ENCODE measurements at regions not wholly inside any gene's neighbourhood (a gene's known extent, or its start where the extent isn't known, plus 50 kb on each side); places are given as distances from the start of the nearest gene placed in this dataset.
"Not testable (repeated sequence)": the region's sequence is repeated elsewhere in the genome, so short reads cannot be mapped to it uniquely, and the experiment has no call there.

GRCh38 chr15:54779271-54779670 is 417.5 kb downstream of the RSL24D1 start:
- no peak for DNase-seq (ENCODE audit: low read depth in 1 of 2, low spot score in 1 of 2)
- Histone ChIP-seq H3K27ac (replicated peaks) (no peak overlapping the region), H3K27me3 (ENCODE audit: insufficient read depth, poor library complexity, severe bottlenecking) (no peaks in the 10 kb centered on the region), H3K4me3 (replicated peaks; ENCODE audit: insufficient read depth, low read length) (no peak overlapping the region)
- TF ChIP-seq CTCF (IDR thresholded peaks at IDR 0.05; ENCODE audit: insufficient read depth, low read length) (no peak), GABPA (IDR thresholded peaks at IDR 0.05; ENCODE audit: low read depth) (no peak), REST (IDR thresholded peaks at IDR 0.05; ENCODE audit: insufficient replicate concordance, low read depth) (no peak), SPI1 (IDR thresholded peaks at IDR 0.05; ENCODE audit: borderline replicate concordance, low read depth) (no peak), POLR2AphosphoS5 (IDR thresholded peaks at IDR 0.05; ENCODE audit: low read depth) (no peak)

GRCh38 chr15:54776410-54776809 is 420.3 kb downstream of the RSL24D1 start:
- H3K27ac ChIP-seq (replicated peaks), result no peak overlapping the region
- no peak for DNase-seq (ENCODE audit: low read depth in 1 of 2, low spot score in 1 of 2)
- H3K4me3 ChIP-seq (replicated peaks; ENCODE audit: insufficient read depth, low read length), result no peak overlapping the region
- TF ChIP-seq POLR2AphosphoS5 (IDR thresholded peaks at IDR 0.05; ENCODE audit: low read depth), result no peak
- TF ChIP-seq CTCF (IDR thresholded peaks at IDR 0.05; ENCODE audit: insufficient read depth, low read length), result no peak
- TF ChIP-seq REST (IDR thresholded peaks at IDR 0.05; ENCODE audit: insufficient replicate concordance, low read depth), result no peak
- TF ChIP-seq GABPA (IDR thresholded peaks at IDR 0.05; ENCODE audit: low read depth), result no peak
- TF ChIP-seq SPI1 (IDR thresholded peaks at IDR 0.05; ENCODE audit: borderline replicate concordance, low read depth), result no peak
- no peaks in the 10 kb centered on the region for H3K27me3 ChIP-seq (ENCODE audit: insufficient read depth, poor library complexity, severe bottlenecking)

GRCh38 chr15:54772663-54773062 is 424.1 kb downstream of the RSL24D1 start:
- Histone ChIP-seq H3K27ac (replicated peaks) (no peak overlapping the region), H3K4me3 (replicated peaks; ENCODE audit: insufficient read depth, low read length) (no peak overlapping the region), H3K27me3 (ENCODE audit: insufficient read depth, poor library complexity, severe bottlenecking) (no peaks in the 10 kb centered on the region)
- TF ChIP-seq GABPA (IDR thresholded peaks at IDR 0.05; ENCODE audit: low read depth) (no peak), SPI1 (IDR thresholded peaks at IDR 0.05; ENCODE audit: borderline replicate concordance, low read depth) (no peak), REST (IDR thresholded peaks at IDR 0.05; ENCODE audit: insufficient replicate concordance, low read depth) (no peak), CTCF (IDR thresholded peaks at IDR 0.05; ENCODE audit: insufficient read depth, low read length) (no peak), POLR2AphosphoS5 (IDR thresholded peaks at IDR 0.05; ENCODE audit: low read depth) (no peak)
- DNase-seq (ENCODE audit: low read depth in 1 of 2, low spot score in 1 of 2), result no peak

GRCh38 chr15:54749461-54749860 is 447.3 kb downstream of the RSL24D1 start:
- not testable (repeated sequence) for H3K27ac ChIP-seq (replicated peaks); DNase-seq (ENCODE audit: low read depth in 1 of 2, low spot score in 1 of 2); H3K27me3 ChIP-seq (ENCODE audit: insufficient read depth, poor library complexity, severe bottlenecking); H3K4me3 ChIP-seq (replicated peaks; ENCODE audit: insufficient read depth, low read length)

Measured in HL-60 (cell line).